Chondrocyte (in vitro differentiated cells): ENCODE measurements at regions not wholly inside any gene's neighbourhood (a gene's known extent, or its start where the extent isn't known, plus 50 kb on each side); places are given as distances from the start of the nearest gene placed in this dataset.
A peak's percentile ranks its signal among the peaks of the same experiment; 100 is the strongest.

Experiments
- DNase-seq: peaks from one replicate; pipeline ENCODE4 v3.0.0; 2021; ENCODE audit warnings: mixed read lengths, low spot score
- H3K27ac Mint-ChIP-seq: one replicate; pipeline ENCODE4 v1.8.0; 2021; ENCODE audit warnings: mild to moderate bottlenecking, moderate library complexity, mixed read lengths; ENCODE audit not compliant: unreplicated experiment
- H3K27me3 Mint-ChIP-seq: 2 replicates; pipeline ENCODE4 v1.8.0; 2021; ENCODE audit warnings: low read depth, mixed read lengths
- H3K36me3 Mint-ChIP-seq: 2 replicates; pipeline ENCODE4 v1.8.0; 2021; ENCODE audit warnings: low read depth, mixed read lengths
- H3K4me1 Mint-ChIP-seq: 2 replicates; pipeline ENCODE4 v1.8.0; 2021; ENCODE audit warnings: low read depth, mild to moderate bottlenecking, mixed read lengths
- H3K4me3 Mint-ChIP-seq: one replicate; pipeline ENCODE4 v1.8.0; 2021; ENCODE audit warnings: mild to moderate bottlenecking, moderate library complexity, mixed read lengths; ENCODE audit not compliant: unreplicated experiment
- H3K9me3 Mint-ChIP-seq: 2 replicates; pipeline ENCODE4 v1.8.0; 2021; ENCODE audit warnings: low read depth, mixed read lengths
- CTCF ChIP-seq: fragments of 200-600 bp; sonication (generic); IDR thresholded peaks from 2 replicates; pipeline ENCODE4 v1.5.0; 2021; ENCODE audit warnings: antibody characterized with exemption, mild to moderate bottlenecking, moderate library complexity

- Mint-ChIP-seq H3K9me3 (no peaks in the 10 kb centered on the region), H3K4me1 (no peaks in the 10 kb centered on the region)
- peak; percentile 83 for TF ChIP-seq CTCF
Observed at GRCh38 chr2:16281451-16282335, 341.3 kb downstream of the MYCN start.

GRCh38 chr2:16280081-16280480, 339.7 kb downstream of the MYCN start:
- Mint-ChIP-seq H3K27ac (no peak overlapping the region), H3K9me3 (no peaks in the 10 kb centered on the region), H3K27me3 (peaks cover 11% of the 10 kb centered on the region), H3K4me3 (no peak overlapping the region), H3K36me3 (no peaks in the 10 kb centered on the region), H3K4me1 (no peaks in the 10 kb centered on the region)
- DNase-seq, result no peak
- TF ChIP-seq CTCF, result no peak

More at GRCh38 chr2:16281451-16282335, 341.3 kb downstream of the MYCN start:
- Mint-ChIP-seq H3K27me3 (peaks cover 16% of the 10 kb centered on the region), H3K27ac (no peak overlapping the region), H3K4me3 (no peak overlapping the region), H3K36me3 (no peaks in the 10 kb centered on the region)
- DNase-seq, result no peak

- Mint-ChIP-seq H3K4me1 (no peaks in the 10 kb centered on the region), H3K27me3 (peaks cover 8% of the 10 kb centered on the region), H3K27ac (no peak overlapping the region), H3K36me3 (no peaks in the 10 kb centered on the region), H3K4me3 (no peak overlapping the region), H3K9me3 (no peaks in the 10 kb centered on the region)
- TF ChIP-seq CTCF, result no peak
- no peak for DNase-seq
Observed at GRCh38 chr2:16279641-16280040, 339.3 kb downstream of the MYCN start.

- H3K27me3 Mint-ChIP-seq, result peaks cover 5% of the 10 kb centered on the region
- H3K9me3 Mint-ChIP-seq, result no peaks in the 10 kb centered on the region
- TF ChIP-seq CTCF, result no peak
- H3K4me1 Mint-ChIP-seq, result no peaks in the 10 kb centered on the region
- no peak for DNase-seq
- no peak overlapping the region for H3K4me3 Mint-ChIP-seq
- H3K36me3 Mint-ChIP-seq, result no peaks in the 10 kb centered on the region
- H3K27ac Mint-ChIP-seq, result no peak overlapping the region
Observed at GRCh38 chr2:16279201-16279570, 338.8 kb downstream of the MYCN start.

- Mint-ChIP-seq H3K4me1 (no peaks in the 10 kb centered on the region), H3K36me3 (no peaks in the 10 kb centered on the region), H3K27me3 (peaks cover 5% of the 10 kb centered on the region), H3K4me3 (no peak overlapping the region), H3K27ac (no peak overlapping the region), H3K9me3 (no peaks in the 10 kb centered on the region)
- DNase-seq, result no peak
- no peak for TF ChIP-seq CTCF
Observed at GRCh38 chr2:16278421-16279200, 338.3 kb downstream of the MYCN start.
